ENCODE measurements at regions not wholly inside any gene's neighbourhood (a gene's known extent, or its start where the extent isn't known, plus 50 kb on each side); places are given as distances from the start of the nearest gene placed in this dataset.
A peak's percentile ranks its signal among the peaks of the same experiment; 100 is the strongest.
"Not testable (repeated sequence)": the region's sequence is repeated elsewhere in the genome, so short reads cannot be mapped to it uniquely, and the experiment has no call there.

DNA sequence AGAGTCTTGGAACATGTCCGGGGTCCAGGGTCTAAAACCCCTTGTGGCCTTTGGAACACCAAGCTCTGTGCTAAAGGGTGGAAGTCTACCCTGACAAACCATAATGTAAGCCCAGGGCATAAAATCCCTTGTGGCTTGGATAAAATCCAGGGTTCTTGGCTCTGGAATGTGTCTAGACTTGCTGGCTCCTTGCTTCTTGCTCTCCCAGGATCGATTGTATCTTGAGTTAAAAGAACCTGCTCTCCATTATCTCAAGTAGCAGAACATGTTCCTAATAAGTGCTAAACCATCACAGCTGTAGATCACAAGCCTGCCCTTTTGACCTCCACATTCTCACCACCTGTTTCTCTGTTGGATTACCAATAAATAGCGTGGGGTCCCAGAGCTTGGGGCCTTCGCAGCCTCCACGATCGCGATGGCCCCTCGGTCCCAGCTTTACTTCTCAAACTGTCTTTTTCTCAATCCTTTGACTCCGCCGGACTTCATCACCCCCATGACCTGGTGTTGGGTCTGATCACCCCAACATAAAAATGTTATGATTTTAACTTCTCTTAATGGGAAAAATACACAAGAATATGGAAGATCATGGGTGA, 100.9 kb upstream of the PCLO start:
- peaks cover 13% of the 10 kb centered on the region for H3K4me1 ChIP-seq (ENCODE audit: insufficient read depth, low read length)
- not testable (repeated sequence) for H3K27me3 ChIP-seq (ENCODE audit: insufficient read depth, low read length); H3K36me3 ChIP-seq (ENCODE audit: insufficient read depth, low read length); H3K27ac ChIP-seq (ENCODE audit: low read depth, low read length); H3K9me3 ChIP-seq (ENCODE audit: insufficient read depth, low read depth, low read length); H3K4me3 ChIP-seq (ENCODE audit: low read length); H3K9ac ChIP-seq (ENCODE audit: low read depth, low read length)
- WGBS: 94% methylated on average over 10 of the region's 10 CpGs

GRCh38 chr7:83259064-83259463, 96.4 kb upstream of the PCLO start:
- no peaks in the 10 kb centered on the region for H3K27me3 ChIP-seq (ENCODE audit: insufficient read depth, low read length)
- H3K36me3 ChIP-seq (ENCODE audit: insufficient read depth, low read length): no peaks in the 10 kb centered on the region
- H3K4me1 ChIP-seq (ENCODE audit: insufficient read depth, low read length): no peaks in the 10 kb centered on the region
- H3K27ac ChIP-seq (ENCODE audit: low read depth, low read length): no peak overlapping the region
- no peak overlapping the region for H3K9ac ChIP-seq (ENCODE audit: low read depth, low read length)
- H3K9me3 ChIP-seq (ENCODE audit: insufficient read depth, low read depth, low read length): no peaks in the 10 kb centered on the region
- WGBS: 92% methylated on average over 2 of the region's 2 CpGs
- no peak overlapping the region for H3K4me3 ChIP-seq (ENCODE audit: low read length)

DNA sequence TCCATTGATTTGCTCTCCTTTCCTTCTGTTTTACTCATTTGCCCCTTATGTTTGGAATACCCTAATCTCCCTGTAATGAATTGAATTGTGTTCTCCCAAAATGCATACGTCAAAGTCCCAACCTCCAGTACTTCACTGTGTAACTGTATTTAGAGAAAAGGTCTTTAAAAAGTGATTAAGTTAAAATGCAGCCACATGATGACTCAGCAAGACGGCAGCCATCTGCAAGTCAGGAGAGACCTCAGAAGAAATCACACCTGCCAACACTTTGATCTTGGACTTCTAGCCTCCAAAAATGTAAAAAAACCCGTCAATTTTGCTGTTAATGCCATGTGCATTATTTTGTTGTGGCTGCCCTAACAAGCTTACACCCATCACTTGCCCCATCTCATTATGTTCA, 85.3 kb upstream of the PCLO start:
- H3K27ac ChIP-seq (ENCODE audit: low read depth, low read length): no peak overlapping the region
- H3K27me3 ChIP-seq (ENCODE audit: insufficient read depth, low read length): no peaks in the 10 kb centered on the region
- no peaks in the 10 kb centered on the region for H3K9me3 ChIP-seq (ENCODE audit: insufficient read depth, low read depth, low read length)
- H3K9ac ChIP-seq (ENCODE audit: low read depth, low read length): no peak overlapping the region
- H3K36me3 ChIP-seq (ENCODE audit: insufficient read depth, low read length): no peaks in the 10 kb centered on the region
- 88% methylated on average over 2 of the region's 3 CpGs for WGBS
- H3K4me1 ChIP-seq (ENCODE audit: insufficient read depth, low read length): no peaks in the 10 kb centered on the region
- H3K4me3 ChIP-seq (ENCODE audit: low read length): no peak overlapping the region

DNA sequence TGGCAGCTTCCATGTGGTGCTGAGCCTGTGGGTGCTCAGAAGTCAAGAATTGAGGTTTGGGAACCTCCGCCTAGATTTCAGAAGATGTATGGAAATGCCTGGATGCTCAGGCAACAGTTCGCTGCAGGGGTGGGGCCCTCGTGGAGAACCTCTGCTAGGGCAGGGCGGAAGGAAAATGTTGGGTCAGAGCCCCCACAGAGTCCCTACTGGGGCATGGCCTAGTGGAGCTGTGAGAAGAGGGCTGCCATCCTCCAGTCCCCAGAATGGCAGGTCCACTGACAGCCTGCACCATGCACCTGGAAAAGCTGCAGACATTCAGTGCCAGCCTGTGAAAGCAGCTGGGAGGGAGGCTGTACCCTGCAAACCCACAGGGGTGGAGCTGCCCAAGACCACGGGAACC, 56.5 kb upstream of the PCLO start:
- not testable (repeated sequence) for H3K36me3 ChIP-seq (ENCODE audit: insufficient read depth, low read length); H3K9ac ChIP-seq (ENCODE audit: low read depth, low read length); H3K4me1 ChIP-seq (ENCODE audit: insufficient read depth, low read length); H3K27ac ChIP-seq (ENCODE audit: low read depth, low read length); H3K4me3 ChIP-seq (ENCODE audit: low read length); H3K9me3 ChIP-seq (ENCODE audit: insufficient read depth, low read depth, low read length); H3K27me3 ChIP-seq (ENCODE audit: insufficient read depth, low read length)
- WGBS: 93% methylated on average over 5 of the region's 5 CpGs

DNA sequence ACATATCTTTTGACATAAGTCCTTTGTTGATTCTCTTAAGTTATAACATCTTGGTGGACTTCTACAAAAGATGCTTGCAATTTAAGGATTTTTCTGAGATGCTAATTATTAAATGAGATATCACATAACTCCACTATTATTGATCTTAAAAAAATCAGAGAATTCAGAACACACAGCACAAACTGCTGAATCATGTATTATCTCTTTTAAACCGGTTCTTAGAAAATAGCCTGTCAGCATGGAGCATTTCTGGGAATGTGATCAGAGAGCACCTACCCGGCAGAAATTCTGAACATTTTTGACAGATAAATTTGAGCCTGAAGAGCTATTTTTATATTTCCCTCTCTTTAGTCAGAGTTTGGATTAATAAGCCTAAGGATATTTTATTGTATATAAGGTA, 50.2 kb upstream of the PCLO start:
- Histone ChIP-seq H3K9me3 (ENCODE audit: insufficient read depth, low read depth, low read length) (no peaks in the 10 kb centered on the region), H3K27ac (ENCODE audit: low read depth, low read length) (peak overlapping the region; percentile 71), H3K4me1 (ENCODE audit: insufficient read depth, low read length) (peaks cover 34% of the 10 kb centered on the region), H3K36me3 (ENCODE audit: insufficient read depth, low read length) (no peaks in the 10 kb centered on the region), H3K4me3 (ENCODE audit: low read length) (no peak overlapping the region), H3K9ac (ENCODE audit: low read depth, low read length) (no peak overlapping the region), H3K27me3 (ENCODE audit: insufficient read depth, low read length) (no peaks in the 10 kb centered on the region)
- WGBS: 66% methylated on average over 2 of the region's 2 CpGs

All from HUES64 (cell line).